H1 (cell line): ENCODE measurements at regions not wholly inside any gene's neighbourhood (a gene's known extent, or its start where the extent isn't known, plus 50 kb on each side); places are given as distances from the start of the nearest gene placed in this dataset.

Experiments used
- CTCF ChIA-PET: fragments of 300-600 bp; sonication (Branson Sonifier 250); formaldehyde crosslinking; loops from one replicate; lab custom pipeline; 2021; ENCODE audit not compliant: partially characterized antibody; lab: Charles Lee
- POLR2A ChIA-PET: fragments of 300-600 bp; sonication (Branson Sonifier 250); formaldehyde crosslinking; loops from one replicate; lab custom pipeline; 2021; ENCODE audit warnings: inconsistent platforms; ENCODE audit not compliant: partially characterized antibody; lab: Charles Lee
- DNase-seq, 2 experiments: peaks; one replicate each; pipeline versions ENCODE4 v3.0.0 to v3.0.0-alpha.2; 2010 to 2022; ENCODE audit warnings: low spot score in 2 of 2, low read depth in 1 of 2, mixed read lengths in 1 of 2
- FAIRE-seq: peaks from 2 replicates; lab custom pipeline; 2011; peaks lifted over from hg19 to GRCh38; lab: Jason Lieb, UNC
- H2AFZ ChIP-seq: 2 replicates; pipeline ENCODE4 v1.8.1; 2012; ENCODE audit warnings: low read length, inconsistent platforms
- H2AK5ac ChIP-seq: 2 replicates; pipeline ENCODE4 v1.6.1; 2013; ENCODE audit warnings: low read depth, low read length
- H2BK120ac ChIP-seq: replicated peaks from 2 replicates; pipeline ENCODE3; 2013; ENCODE audit warnings: low read depth, low read length, inconsistent platforms
- H2BK12ac ChIP-seq: 2 replicates; pipeline ENCODE4 v1.6.1; 2013; ENCODE audit warnings: low read depth, low read length
- H2BK15ac ChIP-seq: 2 replicates; pipeline ENCODE4 v1.6.1; 2013; ENCODE audit warnings: low read length
- H2BK20ac ChIP-seq: 2 replicates; pipeline ENCODE4 v1.6.1; 2013; ENCODE audit warnings: low read length
- H2BK5ac ChIP-seq: 2 replicates; pipeline ENCODE4 v1.6.1; 2013; ENCODE audit warnings: low read depth, low read length
- H3K14ac ChIP-seq: 2 replicates; pipeline ENCODE4 v1.6.1; 2013; ENCODE audit warnings: inconsistent platforms; ENCODE audit not compliant: insufficient read length
- H3K18ac ChIP-seq: 2 replicates; pipeline ENCODE4 v1.6.1; 2013; ENCODE audit warnings: low read length; ENCODE audit errors: extremely low read depth
- H3K23ac ChIP-seq: 2 replicates; pipeline ENCODE4 v1.6.1; 2013; ENCODE audit warnings: inconsistent platforms; ENCODE audit not compliant: insufficient read length
- H3K23me2 ChIP-seq: 2 replicates; pipeline ENCODE4 v1.6.1; 2013; ENCODE audit warnings: low read depth, low read length
- H3K27ac ChIP-seq: 2 replicates; pipeline ENCODE4 v1.6.1; 2011; ENCODE audit warnings: low read depth, low read length, inconsistent platforms
- H3K27me3 ChIP-seq, 4 experiments: replicated peaks in 1 of 4; 1 replicate in 1 of 4; 2 replicates in 3 of 4; pipeline versions ENCODE4 v1.6.1 to v1.8.1; 2011 to 2013; ENCODE audit warnings: low read length in 3 of 4, mild to moderate bottlenecking in 3 of 4, inconsistent platforms in 2 of 4, mixed read lengths in 2 of 4, moderate library complexity in 1 of 4; ENCODE audit not compliant: control insufficient read depth in 3 of 4, insufficient read depth in 3 of 4; ENCODE audit errors: extremely low read depth in 1 of 4
- H3K36me3 ChIP-seq, 4 experiments: 2 replicates each; pipeline versions ENCODE4 v1.6.1 to v1.8.1; 2011 to 2013; ENCODE audit warnings: mild to moderate bottlenecking in 4 of 4, low read length in 3 of 4, moderate library complexity in 2 of 4, control low read depth in 1 of 4, inconsistent platforms in 1 of 4; ENCODE audit not compliant: insufficient read depth in 4 of 4, control insufficient read depth in 2 of 4
- H3K4ac ChIP-seq: replicated peaks from 2 replicates; pipeline ENCODE3; 2013; ENCODE audit warnings: low read length, low read depth, mixed read lengths, inconsistent platforms; ENCODE audit not compliant: insufficient read length
- H3K4me1 ChIP-seq, 4 experiments: replicated peaks in 1 of 4; 1 replicate in 1 of 4; 2 replicates in 3 of 4; pipeline versions ENCODE4 v1.6.1 to v1.8.1; 2011 to 2013; ENCODE audit warnings: low read length in 3 of 4, inconsistent platforms in 2 of 4, mixed read lengths in 1 of 4; ENCODE audit not compliant: insufficient read depth in 4 of 4, control insufficient read depth in 3 of 4
- H3K4me2 ChIP-seq, 2 experiments: 2 replicates each; pipeline versions ENCODE4 v1.6.1 to v1.8.1; 2011 to 2013; ENCODE audit warnings: low read depth in 2 of 2, low read length in 2 of 2, control low read depth in 1 of 2, inconsistent platforms in 1 of 2, mild to moderate bottlenecking in 1 of 2; ENCODE audit not compliant: insufficient read depth in 1 of 2
- H3K4me3 ChIP-seq, 4 experiments: fragments of 200-600, 300-600 bp in 1 of 4; sonication (generic), shearing (Covaris generic), sonication (Bioruptor Twin) in 1 of 4; 2 replicates each; pipeline versions ENCODE4 v1.5.1 to v1.8.1; 2011 to 2016; ENCODE audit warnings: low read length in 4 of 4, low read depth in 3 of 4, control low read depth in 2 of 4, inconsistent platforms in 2 of 4, mild to moderate bottlenecking in 2 of 4, mixed read lengths in 1 of 4, moderate library complexity in 1 of 4; ENCODE audit not compliant: insufficient read depth in 2 of 4; ENCODE audit errors: extremely low read depth in 1 of 4
- H3K56ac ChIP-seq: replicated peaks from 2 replicates; pipeline ENCODE3; 2013; ENCODE audit warnings: low read depth, mild to moderate bottlenecking, mixed read lengths, low read length, inconsistent platforms; ENCODE audit not compliant: insufficient read length
- H3K79me1 ChIP-seq: 2 replicates; pipeline ENCODE4 v1.6.1; 2013; ENCODE audit warnings: low read depth, low read length, control low read depth
- H3K79me2 ChIP-seq, 2 experiments: 2 replicates each; pipeline versions ENCODE4 v1.6.1 to v1.8.1; 2012 to 2013; ENCODE audit warnings: low read length in 2 of 2, mild to moderate bottlenecking in 2 of 2, inconsistent platforms in 1 of 2; ENCODE audit not compliant: insufficient read depth in 2 of 2, control insufficient read depth in 1 of 2
- H3K9ac ChIP-seq, 4 experiments: replicated peaks in 1 of 4; 1 replicate in 1 of 4; 2 replicates in 3 of 4; pipeline versions ENCODE4 v1.6.1 to v1.8.1; 2011 to 2013; ENCODE audit warnings: low read depth in 3 of 4, low read length in 3 of 4, control low read depth in 2 of 4, mild to moderate bottlenecking in 2 of 4, moderate library complexity in 2 of 4, inconsistent platforms in 1 of 4; ENCODE audit errors: extremely low read depth in 1 of 4
- H3K9me3 ChIP-seq, 2 experiments: 2 replicates each; pipeline versions ENCODE4 v1.6.1 to v1.8.1; 2012 to 2013; ENCODE audit warnings: mild to moderate bottlenecking in 2 of 2, moderate library complexity in 2 of 2, control low read depth in 1 of 2, inconsistent platforms in 1 of 2, low read depth in 1 of 2, low read length in 1 of 2, mixed read lengths in 1 of 2; ENCODE audit not compliant: insufficient read depth in 2 of 2
- H4K20me1 ChIP-seq, 2 experiments: replicated peaks in 1 of 2; 2 replicates each; pipeline versions ENCODE3 to v1.8.1; 2011 to 2013; ENCODE audit warnings: inconsistent platforms in 2 of 2, low read length in 2 of 2, mild to moderate bottlenecking in 1 of 2; ENCODE audit not compliant: insufficient read depth in 2 of 2, control insufficient read depth in 1 of 2
- H4K5ac ChIP-seq: 2 replicates; pipeline ENCODE4 v1.6.1; 2013; ENCODE audit warnings: low read length, low read depth, mixed read lengths, inconsistent platforms; ENCODE audit not compliant: insufficient read length
- H4K8ac ChIP-seq: 2 replicates; pipeline ENCODE4 v1.8.0; 2013; ENCODE audit warnings: mild to moderate bottlenecking, moderate library complexity, low read length, inconsistent platforms; ENCODE audit not compliant: insufficient read depth; ENCODE audit errors: extremely low read depth
- H4K91ac ChIP-seq: replicated peaks from 2 replicates; pipeline ENCODE3; 2013; ENCODE audit warnings: low read length, mixed read lengths, inconsistent platforms; ENCODE audit not compliant: insufficient read length
- HDAC2 ChIP-seq, 2 experiments: fragments of 300-600 bp in 1 of 2; sonication (generic) in 1 of 2; IDR thresholded peaks; 2 replicates each; pipeline ENCODE4 v1.6.1; 2011 to 2012; ENCODE audit warnings: low read depth in 2 of 2, low read length in 2 of 2, mild to moderate bottlenecking in 2 of 2, moderate library complexity in 2 of 2, borderline replicate concordance in 1 of 2, inconsistent platforms in 1 of 2
- SIN3A ChIP-seq, 2 experiments: IDR thresholded peaks in 1 of 2; conservative IDR thresholded peaks in 1 of 2; 2 replicates each; pipeline ENCODE4 v1.6.1; 2011 to 2012; ENCODE audit warnings: low read length in 2 of 2, improper control_type of control experiment in 1 of 2, low read depth in 1 of 2, mild to moderate bottlenecking in 1 of 2
- ZNF274 ChIP-seq: IDR thresholded peaks from 2 replicates; pipeline ENCODE4 v1.7.0; 2012; ENCODE audit warnings: low read length, borderline replicate concordance; ENCODE audit errors: extremely low read depth
- WGBS, 2 experiments: shearing (Covaris generic) in 1 of 2; methylation state at CpG; one replicate each; pipeline versions ENCODE4 v1.1.6 to v1.1.7; 2013 to 2015; ENCODE audit warnings: low lambda C conversion rate in 2 of 2, mixed read lengths in 2 of 2, inconsistent platforms in 1 of 2, low coverage in 1 of 2, missing lambda C conversion rate in 1 of 2; ENCODE audit not compliant: insufficient replicate concordance in 2 of 2, insufficient coverage in 1 of 2, insufficient read length in 1 of 2; ENCODE audit errors: extremely low coverage in 1 of 2, missing lambda C conversion rate in 1 of 2; 5-methylcytosine and 5-hydroxymethylcytosine counted together

DNA sequence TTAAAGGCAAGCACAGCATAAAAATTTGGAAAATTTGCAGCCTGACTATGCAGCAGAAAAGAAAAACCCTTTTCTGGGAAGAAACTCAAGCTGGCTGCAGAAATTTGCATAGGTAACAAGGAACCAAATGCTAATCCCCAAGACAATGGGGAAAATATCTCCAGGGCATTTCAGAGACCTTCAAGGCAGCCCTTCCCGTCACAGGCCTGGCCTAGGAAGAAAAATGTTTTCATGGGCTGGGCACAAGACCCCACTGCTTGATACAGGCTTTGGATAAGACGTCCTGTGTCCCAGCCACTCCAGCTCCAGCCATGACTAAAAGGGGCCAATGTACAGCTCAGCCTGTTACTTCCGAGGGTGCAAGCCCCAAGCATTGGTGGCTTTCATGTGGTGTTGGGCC lies 717.6 kb downstream of the TDRD15 start:
- Histone ChIP-seq H3K79me2 (no peaks in the 10 kb centered on the region), H3K14ac (no peak overlapping the region), H3K79me1 (no peaks in the 10 kb centered on the region), H2BK5ac (no peak overlapping the region), H3K18ac (0 out of 2 replicates have a peak overlapping the region, but pooled peaks have one; percentile 11), H4K91ac (no peak overlapping the region), H4K20me1 (no peaks in the 10 kb centered on the region), H2BK12ac (no peak overlapping the region), H2AFZ (no peak overlapping the region), H3K23ac (no peak overlapping the region), H4K8ac (no peak overlapping the region), H2AK5ac (no peak overlapping the region), H3K36me3 (no peaks in the 10 kb centered on the region), H3K27ac (no peak overlapping the region), H3K9ac (no peak overlapping the region), H3K23me2 (no peaks in the 10 kb centered on the region), H2BK120ac (no peak overlapping the region), H3K4me1 (peaks cover 0 to 3% (median 0%) of the 10 kb centered on the region in 4 experiments; a peak in 1 of 7 replicates), H3K4me2 (peak overlapping the region in 1 of 2 experiments; percentile 2; a peak in 1 of 4 replicates), H2BK15ac (no peak overlapping the region), H4K5ac (no peak overlapping the region), H3K27me3 (no peaks in the 10 kb centered on the region), H3K56ac (no peak overlapping the region), H3K4ac (no peak overlapping the region), H3K4me3 (no peak overlapping the region), H3K9me3 (no peaks in the 10 kb centered on the region), H2BK20ac (no peak overlapping the region)
- FAIRE-seq (no peak), DNase-seq (no peak)
- ChIA-PET CTCF (no interaction called here), POLR2A (no interaction called here)
- WGBS, 2 experiments = 81% methylated on average over 3 of the region's 3 CpGs; no CpG with 5 or more reads in 1 of the 2 experiments
- TF ChIP-seq SIN3A (conservative IDR thresholded peaks at IDR 0.05 in 1 of 2, IDR thresholded peaks at IDR 0.05 in 1 of 2; ENCODE audit: low read depth in 1 of 2, low read length in 2 of 2) (no peak), ZNF274 (no peak), HDAC2 (IDR thresholded peaks at IDR 0.05; ENCODE audit: borderline replicate concordance in 1 of 2, low read depth in 2 of 2, low read length in 2 of 2) (no peak)
